NCI-H774 (cell line): ENCODE measurements at regions not wholly inside any gene's neighbourhood (a gene's known extent, or its start where the extent isn't known, plus 50 kb on each side); places are given as distances from the start of the nearest gene placed in this dataset.

Source experiments
- DNase-seq: peaks from one replicate; lab custom pipeline; 2025; lab: John Stamatoyannopoulos, UW

DNA sequence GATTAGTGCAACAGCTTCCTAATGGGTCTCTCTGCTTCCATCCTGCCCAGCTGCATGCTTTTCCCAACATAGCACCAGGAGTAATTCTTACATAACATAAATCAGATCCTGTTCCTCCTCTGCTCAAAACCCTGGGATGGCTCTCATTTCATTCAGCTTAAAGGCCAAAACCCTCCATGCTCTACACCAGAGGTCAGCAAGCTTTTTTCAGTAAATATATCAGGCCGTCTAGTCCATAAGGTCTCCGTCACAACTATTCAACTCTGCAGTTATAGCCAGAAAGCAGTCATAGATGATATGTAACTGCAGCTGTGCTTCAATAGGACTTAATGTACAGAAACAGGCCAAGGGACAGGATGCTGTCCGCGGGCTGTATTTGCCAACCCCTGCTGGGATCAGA, 202.8 kb upstream of the UBE2E2 start:
- DNase-seq, result no peak

DNA sequence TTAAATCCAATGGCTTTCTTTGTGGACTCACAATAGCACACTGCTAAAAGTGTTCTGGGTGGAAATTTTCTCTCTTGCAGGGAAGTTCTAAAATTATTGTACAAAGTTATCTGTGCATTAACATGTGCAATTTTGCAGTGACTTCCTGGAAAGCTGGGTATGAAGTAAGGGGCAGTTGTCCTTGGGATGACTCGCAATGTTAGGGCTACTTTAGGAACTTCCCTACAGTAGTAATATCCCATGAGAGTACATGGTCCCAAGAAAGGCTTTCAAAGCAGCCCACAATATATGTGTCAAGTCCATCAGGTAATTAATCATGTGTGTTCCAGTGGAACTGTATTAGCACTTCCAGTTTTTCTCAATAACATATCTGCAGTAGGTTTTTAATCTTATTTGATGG, 201.0 kb upstream of the UBE2E2 start:
- DNase-seq, result no peak

- DNase-seq, result peak; percentile 48
Measured at GRCh38 chr3:23002836-23003732, 200.0 kb upstream of the UBE2E2 start.

GRCh38 chr3:23003733-23004046, 199.4 kb upstream of the UBE2E2 start:
- DNase-seq, result no peak

DNA sequence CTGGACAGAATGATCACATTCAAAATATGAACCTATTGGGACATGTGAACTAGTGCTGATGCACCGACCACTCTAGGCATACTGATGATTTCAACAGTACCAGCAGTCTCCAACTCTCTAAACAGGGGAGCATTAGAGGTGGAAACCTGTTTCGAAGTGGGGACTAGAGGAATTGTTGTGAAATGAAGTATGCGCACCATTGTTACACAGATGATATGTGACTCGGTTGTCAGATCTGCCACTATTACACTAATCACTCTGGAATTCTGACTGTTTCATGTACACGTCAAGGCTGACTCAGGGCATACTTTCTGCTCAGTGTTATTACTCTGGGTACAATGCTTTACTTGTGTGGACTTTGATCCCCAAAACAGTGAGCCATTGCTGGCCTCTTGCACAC, 198.2 kb upstream of the UBE2E2 start:
- DNase-seq, result no peak

- no peak for DNase-seq
Measured at GRCh38 chr3:23017801-23018200, 185.3 kb upstream of the UBE2E2 start.

GRCh38 chr3:23019596-23020300, 183.4 kb upstream of the UBE2E2 start:
- DNase-seq, result no peak

- no peak for DNase-seq
Measured at GRCh38 chr3:23028294-23028693, 174.8 kb upstream of the UBE2E2 start.

- DNase-seq, result no peak
Measured at GRCh38 chr3:23029001-23029400, 174.1 kb upstream of the UBE2E2 start.

- no peak for DNase-seq
Measured at GRCh38 chr3:23035927-23036640, 167.0 kb upstream of the UBE2E2 start.

GRCh38 chr3:23036728-23037127, 166.4 kb upstream of the UBE2E2 start:
- no peak for DNase-seq

GRCh38 chr3:23038471-23038870, 164.7 kb upstream of the UBE2E2 start:
- no peak for DNase-seq

- DNase-seq, result no peak
Measured at GRCh38 chr3:23041918-23042696, 161.0 kb upstream of the UBE2E2 start.

DNA sequence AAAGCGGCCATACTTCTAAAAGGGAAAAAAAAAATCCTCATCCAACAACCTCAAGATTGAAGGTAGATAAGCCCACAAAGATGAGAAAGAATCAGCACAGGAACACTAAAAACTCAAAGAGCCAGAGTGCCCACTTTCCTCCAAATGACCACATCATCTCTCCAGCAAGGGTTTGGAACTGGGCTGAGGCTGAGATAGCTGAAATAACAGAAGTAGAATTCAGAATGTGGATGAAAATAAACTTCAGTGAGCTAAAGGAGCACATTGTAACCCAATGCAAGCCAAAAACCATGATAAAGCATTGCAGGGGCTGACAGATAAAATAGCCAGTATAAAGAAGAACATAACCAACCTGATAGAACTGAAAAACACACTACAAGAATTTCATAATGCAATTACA, 158.7 kb upstream of the UBE2E2 start:
- no peak for DNase-seq

GRCh38 chr3:23046536-23046935, 156.6 kb upstream of the UBE2E2 start:
- DNase-seq, result no peak

GRCh38 chr3:23051240-23052140, 151.6 kb upstream of the UBE2E2 start:
- no peak for DNase-seq

DNA sequence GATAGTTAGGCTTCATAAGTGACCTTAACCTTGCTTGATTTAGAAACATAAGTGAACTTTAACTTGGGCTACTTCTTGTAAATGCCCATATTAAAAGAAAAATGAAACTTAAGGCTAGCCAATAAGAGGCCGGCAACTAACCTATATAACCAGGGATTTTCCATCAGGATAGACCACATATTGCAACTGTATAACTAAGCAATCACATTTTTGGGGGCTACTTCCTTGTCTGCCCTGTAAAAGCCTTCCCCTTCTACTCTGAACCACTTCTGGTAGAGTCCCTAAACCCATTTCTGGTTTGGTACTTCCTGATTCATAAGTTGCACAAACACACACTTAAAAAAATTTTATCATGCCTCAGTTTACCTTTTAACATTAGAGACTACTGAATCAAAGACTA, 150.9 kb upstream of the UBE2E2 start:
- DNase-seq, result no peak

DNA sequence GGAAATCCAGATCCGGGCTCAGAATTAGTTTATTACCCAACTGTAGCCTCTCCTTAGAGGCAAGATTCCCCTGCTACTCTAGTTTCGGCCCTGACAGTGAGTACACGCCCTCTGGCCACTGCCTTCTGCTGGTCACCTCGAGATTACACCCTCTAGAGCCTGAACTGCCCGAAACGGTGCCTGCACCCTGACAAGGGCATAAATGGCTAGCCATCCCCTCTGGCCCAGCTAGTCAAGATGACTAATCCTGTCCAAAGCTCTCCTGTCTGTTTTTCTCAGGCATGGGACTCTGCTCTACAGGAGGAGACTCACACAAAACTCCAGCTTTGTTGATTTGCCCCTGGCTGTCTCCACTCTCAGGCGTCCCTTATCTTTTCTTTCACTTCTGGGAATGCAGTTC, 150.5 kb upstream of the UBE2E2 start:
- no peak for DNase-seq

- no peak for DNase-seq
Measured at GRCh38 chr3:23055733-23056376, 147.3 kb upstream of the UBE2E2 start.

- DNase-seq, result no peak
Measured at GRCh38 chr3:23062582-23062981, 140.5 kb upstream of the UBE2E2 start.

DNA sequence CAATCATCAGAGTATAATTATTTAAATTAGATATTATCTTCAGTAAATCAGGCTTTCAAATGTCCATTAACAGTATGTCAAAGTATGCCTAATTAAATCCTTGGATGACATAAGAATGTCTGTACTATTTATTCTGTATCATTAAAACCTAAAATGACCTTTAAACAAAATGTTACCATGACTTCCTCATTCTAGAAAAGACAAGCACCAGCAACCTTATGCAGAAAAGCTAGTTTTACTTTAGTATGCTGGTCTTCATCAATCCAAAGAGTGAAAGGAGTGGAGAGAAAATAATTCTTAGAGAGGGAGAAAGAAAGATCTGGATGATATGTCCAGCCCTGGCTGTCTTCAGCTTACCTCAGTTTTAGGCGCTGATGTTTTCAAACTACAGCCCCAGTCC, 140.1 kb upstream of the UBE2E2 start:
- no peak for DNase-seq
